Erythroblast (primary cell): ENCODE measurements at regions not wholly inside any gene's neighbourhood (a gene's known extent, or its start where the extent isn't known, plus 50 kb on each side); places are given as distances from the start of the nearest gene placed in this dataset.

Source experiments
- GATA1 ChIP-seq: IDR thresholded peaks from 2 replicates; pipeline ENCODE4 v1.6.1; 2011; ENCODE audit warnings: low read depth, mild to moderate bottlenecking, control low read depth, low read length, moderate library complexity
- POLR2A ChIP-seq: IDR thresholded peaks from 2 replicates; pipeline ENCODE4 v1.6.1; 2011; ENCODE audit warnings: mild to moderate bottlenecking, low read length

- no peak for TF ChIP-seq POLR2A
- TF ChIP-seq GATA1, result no peak
These were observed 100.2 kb upstream of the AKAP13 start for GRCh38 chr15:85280203-85280602.
